Esophagus squamous epithelium (tissue), 4 donors: ENCODE measurements at regions not wholly inside any gene's neighbourhood (a gene's known extent, or its start where the extent isn't known, plus 50 kb on each side); places are given as distances from the start of the nearest gene placed in this dataset.

ENCODE experiments used
- POLR2A ChIP-seq, 4 donors: fragments of 450-650 bp; IDR thresholded peaks; one replicate each; pipeline ENCODE4 v1.6.1; 2017; ENCODE audit warnings: antibody characterized with exemption in 4 of 4, mild to moderate bottlenecking in 4 of 4, moderate library complexity in 3 of 4
- TF ChIP-seq, protein P1 (sequence below), 6 experiments: fragments of 450-650 bp in 4 of 6; fragments of 200-600 bp in 2 of 6; sonication (generic) in 2 of 6; IDR thresholded peaks; one replicate each; pipeline ENCODE4 v1.5.1; 2016 to 2019; ENCODE audit warnings: antibody characterized with exemption in 6 of 6, mild to moderate bottlenecking in 4 of 6, moderate library complexity in 4 of 6

GRCh38 chr3:30299674-30300385, 306.6 kb upstream of the TGFBR2 start:
- TF ChIP-seq, protein P1, sequence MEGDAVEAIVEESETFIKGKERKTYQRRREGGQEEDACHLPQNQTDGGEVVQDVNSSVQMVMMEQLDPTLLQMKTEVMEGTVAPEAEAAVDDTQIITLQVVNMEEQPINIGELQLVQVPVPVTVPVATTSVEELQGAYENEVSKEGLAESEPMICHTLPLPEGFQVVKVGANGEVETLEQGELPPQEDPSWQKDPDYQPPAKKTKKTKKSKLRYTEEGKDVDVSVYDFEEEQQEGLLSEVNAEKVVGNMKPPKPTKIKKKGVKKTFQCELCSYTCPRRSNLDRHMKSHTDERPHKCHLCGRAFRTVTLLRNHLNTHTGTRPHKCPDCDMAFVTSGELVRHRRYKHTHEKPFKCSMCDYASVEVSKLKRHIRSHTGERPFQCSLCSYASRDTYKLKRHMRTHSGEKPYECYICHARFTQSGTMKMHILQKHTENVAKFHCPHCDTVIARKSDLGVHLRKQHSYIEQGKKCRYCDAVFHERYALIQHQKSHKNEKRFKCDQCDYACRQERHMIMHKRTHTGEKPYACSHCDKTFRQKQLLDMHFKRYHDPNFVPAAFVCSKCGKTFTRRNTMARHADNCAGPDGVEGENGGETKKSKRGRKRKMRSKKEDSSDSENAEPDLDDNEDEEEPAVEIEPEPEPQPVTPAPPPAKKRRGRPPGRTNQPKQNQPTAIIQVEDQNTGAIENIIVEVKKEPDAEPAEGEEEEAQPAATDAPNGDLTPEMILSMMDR (IDR thresholded peaks at IDR 0.05): no peak
- TF ChIP-seq POLR2A (IDR thresholded peaks at IDR 0.05): no peak
